IMR-90 (cell line): ENCODE measurements at regions not wholly inside any gene's neighbourhood (a gene's known extent, or its start where the extent isn't known, plus 50 kb on each side); places are given as distances from the start of the nearest gene placed in this dataset.

ENCODE experiments used
- NFE2L2 ChIP-seq: fragments of 150-350 bp; IDR thresholded peaks from 2 replicates; pipeline ENCODE4 v1.6.1; 2016; ENCODE audit warnings: low read depth, mild to moderate bottlenecking, low read length
- POLR2A ChIP-seq: IDR thresholded peaks from 2 replicates; pipeline ENCODE4 v1.6.1; 2012; ENCODE audit warnings: mild to moderate bottlenecking, low read depth, low read length
- TF ChIP-seq, protein P1 (sequence below): conservative IDR thresholded peaks from 2 replicates; pipeline ENCODE4 v1.5.1; 2012; ENCODE audit warnings: mild to moderate bottlenecking, low read depth, low read length, improper control_type of control experiment

- TF ChIP-seq, protein P1, sequence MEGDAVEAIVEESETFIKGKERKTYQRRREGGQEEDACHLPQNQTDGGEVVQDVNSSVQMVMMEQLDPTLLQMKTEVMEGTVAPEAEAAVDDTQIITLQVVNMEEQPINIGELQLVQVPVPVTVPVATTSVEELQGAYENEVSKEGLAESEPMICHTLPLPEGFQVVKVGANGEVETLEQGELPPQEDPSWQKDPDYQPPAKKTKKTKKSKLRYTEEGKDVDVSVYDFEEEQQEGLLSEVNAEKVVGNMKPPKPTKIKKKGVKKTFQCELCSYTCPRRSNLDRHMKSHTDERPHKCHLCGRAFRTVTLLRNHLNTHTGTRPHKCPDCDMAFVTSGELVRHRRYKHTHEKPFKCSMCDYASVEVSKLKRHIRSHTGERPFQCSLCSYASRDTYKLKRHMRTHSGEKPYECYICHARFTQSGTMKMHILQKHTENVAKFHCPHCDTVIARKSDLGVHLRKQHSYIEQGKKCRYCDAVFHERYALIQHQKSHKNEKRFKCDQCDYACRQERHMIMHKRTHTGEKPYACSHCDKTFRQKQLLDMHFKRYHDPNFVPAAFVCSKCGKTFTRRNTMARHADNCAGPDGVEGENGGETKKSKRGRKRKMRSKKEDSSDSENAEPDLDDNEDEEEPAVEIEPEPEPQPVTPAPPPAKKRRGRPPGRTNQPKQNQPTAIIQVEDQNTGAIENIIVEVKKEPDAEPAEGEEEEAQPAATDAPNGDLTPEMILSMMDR = no peak
- TF ChIP-seq NFE2L2 (no peak), POLR2A (no peak)
Observed at GRCh38 chr9:38157711-38158110, 88.7 kb upstream of the SHB start.
